Ovary (tissue), 7 donors: ENCODE measurements at regions not wholly inside any gene's neighbourhood (a gene's known extent, or its start where the extent isn't known, plus 50 kb on each side); places are given as distances from the start of the nearest gene placed in this dataset.

Experiments used
- DNase-seq, 5 donors: peaks; one replicate each; pipeline ENCODE4 v3.0.0-alpha.2; 2019 to 2020
- H3K27ac ChIP-seq, 2 donors: fragments of 200-600 bp; one replicate each; pipeline versions ENCODE4 v1.5.1 to v1.8.0; 2019 to 2022
- H3K27me3 ChIP-seq: fragments of 200-600 bp; one replicate; pipeline ENCODE4 v1.8.0; 2022
- H3K36me3 ChIP-seq: fragments of 200-600 bp; sonication (generic); one replicate; pipeline ENCODE4 v1.5.1; 2019
- H3K4me1 ChIP-seq: one replicate; pipeline ENCODE4 v1.8.1; 2013; ENCODE audit warnings: mild to moderate bottlenecking, moderate library complexity; ENCODE audit not compliant: insufficient read depth
- H3K4me3 ChIP-seq: fragments of 200-600 bp; sonication (generic); one replicate; pipeline ENCODE4 v1.5.1; 2017
- H3K9me3 ChIP-seq, 2 donors: fragments of 200-600 bp in 1 of 2; sonication (generic) in 1 of 2; one replicate each; pipeline versions ENCODE4 v1.5.1 to v1.8.1; 2013 to 2019; ENCODE audit warnings: mild to moderate bottlenecking in 1 of 2, moderate library complexity in 1 of 2
- EP300 ChIP-seq: sonication (generic); formaldehyde crosslinking; IDR thresholded peaks from one replicate; pipeline ENCODE4 v1.6.1; 2017; ENCODE audit warnings: antibody characterized with exemption
- POLR2A ChIP-seq: fragments of 450-650 bp; IDR thresholded peaks from one replicate; pipeline ENCODE4 v1.6.1; 2017; ENCODE audit warnings: antibody characterized with exemption, mild to moderate bottlenecking, moderate library complexity
- WGBS, 3 donors: extraction: QIAGEN DNeasy Blood & Tissue Kit in 1 of 3; methylation state at CpG; one replicate each; pipeline versions ENCODE4 v1.1.5 to v1.1.7; 2013 to 2017; 5-methylcytosine and 5-hydroxymethylcytosine counted together
- intact Hi-C, 4 donors: fragments of 100-400 bp; cut with DNase I; formaldehyde crosslinking; loops; one replicate each; pipeline versions ENCODE4 v1.11.0 to v1.15.1; 2022 to 2023
- TF ChIP-seq, protein P1 (sequence below), 3 donors: fragments of 450-650 bp in 2 of 3; fragments of 200-600 bp in 1 of 3; IDR thresholded peaks; one replicate each; pipeline versions ENCODE4 v1.5.1 to v1.8.0; 2016 to 2022; ENCODE audit warnings: antibody characterized with exemption in 3 of 3, mild to moderate bottlenecking in 1 of 3
- donor health status: DM: no; HTN: no; CAD: no; lungs with moderate emphysema.
- donor health status: DM: no; HTN: no; CAD: no.
- donor health status: Bipolar disorder and iron deficiency.
- donor health status: DM: no; HTN: no; CAD: no.
- donor health status: DM: yes; HTN: yes; CAD: no.

- intact Hi-C loops: no loop called here
- WGBS, 3 donors: 87 to 100% (median 99%) methylated on average over 1 of the region's 1 CpG
These were observed 306.5 kb upstream of the CBLB start for GRCh38 chr3:106175276-106175675.

GRCh38 chr3:106176734-106177133 is 307.9 kb upstream of the CBLB start:
- Histone ChIP-seq H3K4me3 (no peak overlapping the region), H3K27ac (no peak overlapping the region), H3K4me1 (no peaks in the 10 kb centered on the region), H3K9me3 (no peaks in the 10 kb centered on the region), H3K36me3 (no peaks in the 10 kb centered on the region), H3K27me3 (no peaks in the 10 kb centered on the region)
- WGBS, 3 donors: 12 to 18% (median 15%) methylated on average over 3 of the region's 3 CpGs
- no peak for TF ChIP-seq EP300
- TF ChIP-seq, protein P1, sequence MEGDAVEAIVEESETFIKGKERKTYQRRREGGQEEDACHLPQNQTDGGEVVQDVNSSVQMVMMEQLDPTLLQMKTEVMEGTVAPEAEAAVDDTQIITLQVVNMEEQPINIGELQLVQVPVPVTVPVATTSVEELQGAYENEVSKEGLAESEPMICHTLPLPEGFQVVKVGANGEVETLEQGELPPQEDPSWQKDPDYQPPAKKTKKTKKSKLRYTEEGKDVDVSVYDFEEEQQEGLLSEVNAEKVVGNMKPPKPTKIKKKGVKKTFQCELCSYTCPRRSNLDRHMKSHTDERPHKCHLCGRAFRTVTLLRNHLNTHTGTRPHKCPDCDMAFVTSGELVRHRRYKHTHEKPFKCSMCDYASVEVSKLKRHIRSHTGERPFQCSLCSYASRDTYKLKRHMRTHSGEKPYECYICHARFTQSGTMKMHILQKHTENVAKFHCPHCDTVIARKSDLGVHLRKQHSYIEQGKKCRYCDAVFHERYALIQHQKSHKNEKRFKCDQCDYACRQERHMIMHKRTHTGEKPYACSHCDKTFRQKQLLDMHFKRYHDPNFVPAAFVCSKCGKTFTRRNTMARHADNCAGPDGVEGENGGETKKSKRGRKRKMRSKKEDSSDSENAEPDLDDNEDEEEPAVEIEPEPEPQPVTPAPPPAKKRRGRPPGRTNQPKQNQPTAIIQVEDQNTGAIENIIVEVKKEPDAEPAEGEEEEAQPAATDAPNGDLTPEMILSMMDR (IDR thresholded peaks at IDR 0.05): no peak
- DNase-seq: no peak
- intact Hi-C loops: no loop called here

More at GRCh38 chr3:106175276-106175675, 306.5 kb upstream of the CBLB start:
- Histone ChIP-seq H3K27ac (no peak overlapping the region), H3K27me3 (no peaks in the 10 kb centered on the region), H3K36me3 (no peaks in the 10 kb centered on the region), H3K9me3 (no peaks in the 10 kb centered on the region), H3K4me1 (no peaks in the 10 kb centered on the region), H3K4me3 (no peak overlapping the region)
- DNase-seq: no peak
- TF ChIP-seq, protein P1 (IDR thresholded peaks at IDR 0.05): no peak
- TF ChIP-seq EP300 (no peak), POLR2A (no peak)

- Histone ChIP-seq H3K4me3 (no peak overlapping the region), H3K27ac (no peak overlapping the region), H3K9me3 (no peaks in the 10 kb centered on the region), H3K27me3 (no peaks in the 10 kb centered on the region), H3K4me1 (no peaks in the 10 kb centered on the region), H3K36me3 (no peaks in the 10 kb centered on the region)
- DNase-seq: no peak
- intact Hi-C loops: no loop called here
- WGBS, 3 donors: 90 to 93% (median 92%) methylated on average over 5 of the region's 5 CpGs
- TF ChIP-seq, protein P1 (IDR thresholded peaks at IDR 0.05): no peak
- TF ChIP-seq POLR2A (no peak), EP300 (no peak)
These were observed 314.2 kb upstream of the CBLB start for GRCh38 chr3:106182950-106183511.

DNA sequence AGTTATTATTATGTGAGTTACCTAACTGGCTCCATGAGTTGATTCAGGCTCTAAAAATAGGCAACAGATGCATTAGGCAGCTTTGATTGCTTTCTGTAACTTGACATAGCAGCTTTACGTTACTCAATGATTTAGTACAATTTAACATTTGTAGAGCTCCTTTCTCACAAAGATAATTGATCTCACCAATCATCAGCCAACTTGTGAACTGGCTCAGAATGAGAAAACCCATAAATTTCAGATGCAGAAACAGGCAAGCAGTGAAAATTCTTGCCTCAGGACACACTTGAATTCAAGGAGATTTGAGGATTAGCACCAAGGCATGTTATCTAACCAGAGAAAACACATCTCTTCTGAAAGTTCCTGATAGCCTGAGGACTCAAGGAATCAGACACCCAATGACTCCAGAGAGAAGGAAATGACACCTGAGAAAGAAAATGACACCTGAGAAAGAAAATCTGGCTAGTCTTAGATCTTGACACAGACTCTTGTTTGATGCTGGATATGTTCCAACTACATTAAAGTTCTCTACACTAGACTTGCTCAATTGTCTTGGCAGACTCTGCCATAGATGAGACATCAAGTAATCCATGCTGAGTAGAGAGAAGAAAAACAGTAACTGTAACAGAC is 315.1 kb upstream of the CBLB start:
- DNase-seq: no peak
- WGBS, 3 donors: 90 to 94% (median 92%) methylated on average over 1 of the region's 1 CpG

More for the DNA sequence above, 315.1 kb upstream of the CBLB start:
- Histone ChIP-seq H3K36me3 (no peaks in the 10 kb centered on the region), H3K9me3 (no peaks in the 10 kb centered on the region), H3K27me3 (no peaks in the 10 kb centered on the region), H3K4me1 (no peaks in the 10 kb centered on the region), H3K27ac (no peak overlapping the region), H3K4me3 (no peak overlapping the region)
- intact Hi-C loops: no loop called here
- TF ChIP-seq, protein P1 (IDR thresholded peaks at IDR 0.05): no peak
- no peak for TF ChIP-seq EP300
- TF ChIP-seq POLR2A: no peak
